H1 (cell line): ENCODE measurements at regions not wholly inside any gene's neighbourhood (a gene's known extent, or its start where the extent isn't known, plus 50 kb on each side); places are given as distances from the start of the nearest gene placed in this dataset.

ENCODE experiments used
- CTCF ChIA-PET: fragments of 300-600 bp; sonication (Branson Sonifier 250); formaldehyde crosslinking; loops from one replicate; lab custom pipeline; 2021; ENCODE audit not compliant: partially characterized antibody; lab: Charles Lee
- POLR2A ChIA-PET: fragments of 300-600 bp; sonication (Branson Sonifier 250); formaldehyde crosslinking; loops from one replicate; lab custom pipeline; 2021; ENCODE audit warnings: inconsistent platforms; ENCODE audit not compliant: partially characterized antibody; lab: Charles Lee
- DNase-seq, 2 experiments: peaks; one replicate each; pipeline versions ENCODE4 v3.0.0 to v3.0.0-alpha.2; 2010 to 2022; ENCODE audit warnings: low spot score in 2 of 2, low read depth in 1 of 2, mixed read lengths in 1 of 2
- FAIRE-seq: peaks from 2 replicates; lab custom pipeline; 2011; peaks lifted over from hg19 to GRCh38; lab: Jason Lieb, UNC
- H2AFZ ChIP-seq: 2 replicates; pipeline ENCODE4 v1.8.1; 2012; ENCODE audit warnings: low read length, inconsistent platforms
- H2AK5ac ChIP-seq: 2 replicates; pipeline ENCODE4 v1.6.1; 2013; ENCODE audit warnings: low read depth, low read length
- H2BK120ac ChIP-seq: replicated peaks from 2 replicates; pipeline ENCODE3; 2013; ENCODE audit warnings: low read depth, low read length, inconsistent platforms
- H2BK12ac ChIP-seq: 2 replicates; pipeline ENCODE4 v1.6.1; 2013; ENCODE audit warnings: low read depth, low read length
- H2BK15ac ChIP-seq: 2 replicates; pipeline ENCODE4 v1.6.1; 2013; ENCODE audit warnings: low read length
- H2BK20ac ChIP-seq: 2 replicates; pipeline ENCODE4 v1.6.1; 2013; ENCODE audit warnings: low read length
- H2BK5ac ChIP-seq: 2 replicates; pipeline ENCODE4 v1.6.1; 2013; ENCODE audit warnings: low read depth, low read length
- H3K14ac ChIP-seq: 2 replicates; pipeline ENCODE4 v1.6.1; 2013; ENCODE audit warnings: inconsistent platforms; ENCODE audit not compliant: insufficient read length
- H3K18ac ChIP-seq: 2 replicates; pipeline ENCODE4 v1.6.1; 2013; ENCODE audit warnings: low read length; ENCODE audit errors: extremely low read depth
- H3K23ac ChIP-seq: 2 replicates; pipeline ENCODE4 v1.6.1; 2013; ENCODE audit warnings: inconsistent platforms; ENCODE audit not compliant: insufficient read length
- H3K23me2 ChIP-seq: 2 replicates; pipeline ENCODE4 v1.6.1; 2013; ENCODE audit warnings: low read depth, low read length
- H3K27ac ChIP-seq: 2 replicates; pipeline ENCODE4 v1.6.1; 2011; ENCODE audit warnings: low read depth, low read length, inconsistent platforms
- H3K27me3 ChIP-seq, 4 experiments: replicated peaks in 1 of 4; 1 replicate in 1 of 4; 2 replicates in 3 of 4; pipeline versions ENCODE4 v1.6.1 to v1.8.1; 2011 to 2013; ENCODE audit warnings: low read length in 3 of 4, mild to moderate bottlenecking in 3 of 4, inconsistent platforms in 2 of 4, mixed read lengths in 2 of 4, moderate library complexity in 1 of 4; ENCODE audit not compliant: control insufficient read depth in 3 of 4, insufficient read depth in 3 of 4; ENCODE audit errors: extremely low read depth in 1 of 4
- H3K36me3 ChIP-seq, 4 experiments: 2 replicates each; pipeline versions ENCODE4 v1.6.1 to v1.8.1; 2011 to 2013; ENCODE audit warnings: mild to moderate bottlenecking in 4 of 4, low read length in 3 of 4, moderate library complexity in 2 of 4, control low read depth in 1 of 4, inconsistent platforms in 1 of 4; ENCODE audit not compliant: insufficient read depth in 4 of 4, control insufficient read depth in 2 of 4
- H3K4ac ChIP-seq: replicated peaks from 2 replicates; pipeline ENCODE3; 2013; ENCODE audit warnings: low read length, low read depth, mixed read lengths, inconsistent platforms; ENCODE audit not compliant: insufficient read length
- H3K4me1 ChIP-seq, 4 experiments: replicated peaks in 1 of 4; 1 replicate in 1 of 4; 2 replicates in 3 of 4; pipeline versions ENCODE4 v1.6.1 to v1.8.1; 2011 to 2013; ENCODE audit warnings: low read length in 3 of 4, inconsistent platforms in 2 of 4, mixed read lengths in 1 of 4; ENCODE audit not compliant: insufficient read depth in 4 of 4, control insufficient read depth in 3 of 4
- H3K4me2 ChIP-seq, 2 experiments: 2 replicates each; pipeline versions ENCODE4 v1.6.1 to v1.8.1; 2011 to 2013; ENCODE audit warnings: low read depth in 2 of 2, low read length in 2 of 2, control low read depth in 1 of 2, inconsistent platforms in 1 of 2, mild to moderate bottlenecking in 1 of 2; ENCODE audit not compliant: insufficient read depth in 1 of 2
- H3K4me3 ChIP-seq, 4 experiments: fragments of 200-600, 300-600 bp in 1 of 4; sonication (generic), shearing (Covaris generic), sonication (Bioruptor Twin) in 1 of 4; 2 replicates each; pipeline versions ENCODE4 v1.5.1 to v1.8.1; 2011 to 2016; ENCODE audit warnings: low read length in 4 of 4, low read depth in 3 of 4, control low read depth in 2 of 4, inconsistent platforms in 2 of 4, mild to moderate bottlenecking in 2 of 4, mixed read lengths in 1 of 4, moderate library complexity in 1 of 4; ENCODE audit not compliant: insufficient read depth in 2 of 4; ENCODE audit errors: extremely low read depth in 1 of 4
- H3K56ac ChIP-seq: replicated peaks from 2 replicates; pipeline ENCODE3; 2013; ENCODE audit warnings: low read depth, mild to moderate bottlenecking, mixed read lengths, low read length, inconsistent platforms; ENCODE audit not compliant: insufficient read length
- H3K79me1 ChIP-seq: 2 replicates; pipeline ENCODE4 v1.6.1; 2013; ENCODE audit warnings: low read depth, low read length, control low read depth
- H3K79me2 ChIP-seq, 2 experiments: 2 replicates each; pipeline versions ENCODE4 v1.6.1 to v1.8.1; 2012 to 2013; ENCODE audit warnings: low read length in 2 of 2, mild to moderate bottlenecking in 2 of 2, inconsistent platforms in 1 of 2; ENCODE audit not compliant: insufficient read depth in 2 of 2, control insufficient read depth in 1 of 2
- H3K9ac ChIP-seq, 4 experiments: replicated peaks in 1 of 4; 1 replicate in 1 of 4; 2 replicates in 3 of 4; pipeline versions ENCODE4 v1.6.1 to v1.8.1; 2011 to 2013; ENCODE audit warnings: low read depth in 3 of 4, low read length in 3 of 4, control low read depth in 2 of 4, mild to moderate bottlenecking in 2 of 4, moderate library complexity in 2 of 4, inconsistent platforms in 1 of 4; ENCODE audit errors: extremely low read depth in 1 of 4
- H3K9me3 ChIP-seq, 2 experiments: 2 replicates each; pipeline versions ENCODE4 v1.6.1 to v1.8.1; 2012 to 2013; ENCODE audit warnings: mild to moderate bottlenecking in 2 of 2, moderate library complexity in 2 of 2, control low read depth in 1 of 2, inconsistent platforms in 1 of 2, low read depth in 1 of 2, low read length in 1 of 2, mixed read lengths in 1 of 2; ENCODE audit not compliant: insufficient read depth in 2 of 2
- H4K20me1 ChIP-seq, 2 experiments: replicated peaks in 1 of 2; 2 replicates each; pipeline versions ENCODE3 to v1.8.1; 2011 to 2013; ENCODE audit warnings: inconsistent platforms in 2 of 2, low read length in 2 of 2, mild to moderate bottlenecking in 1 of 2; ENCODE audit not compliant: insufficient read depth in 2 of 2, control insufficient read depth in 1 of 2
- H4K5ac ChIP-seq: 2 replicates; pipeline ENCODE4 v1.6.1; 2013; ENCODE audit warnings: low read length, low read depth, mixed read lengths, inconsistent platforms; ENCODE audit not compliant: insufficient read length
- H4K8ac ChIP-seq: 2 replicates; pipeline ENCODE4 v1.8.0; 2013; ENCODE audit warnings: mild to moderate bottlenecking, moderate library complexity, low read length, inconsistent platforms; ENCODE audit not compliant: insufficient read depth; ENCODE audit errors: extremely low read depth
- H4K91ac ChIP-seq: replicated peaks from 2 replicates; pipeline ENCODE3; 2013; ENCODE audit warnings: low read length, mixed read lengths, inconsistent platforms; ENCODE audit not compliant: insufficient read length
- CHD1 ChIP-seq: IDR thresholded peaks from 2 replicates; pipeline ENCODE4 v1.6.1; 2012; ENCODE audit warnings: low read depth, low read length, improper control_type of control experiment
- EZH2 ChIP-seq: fragments of 200-600 bp; sonication (generic); IDR thresholded peaks from 2 replicates; pipeline ENCODE4 v1.7.1; 2012; ENCODE audit warnings: low read depth, mild to moderate bottlenecking, moderate library complexity, low read length, inconsistent platforms; ENCODE audit not compliant: severe bottlenecking
- KDM1A ChIP-seq: fragments of 200-600, 300-600 bp; sonication (generic); IDR thresholded peaks from 2 replicates; pipeline ENCODE4 v1.7.1; 2016; ENCODE audit warnings: mild to moderate bottlenecking, low read length, borderline replicate concordance
- KDM4A ChIP-seq: IDR thresholded peaks from one replicate; pipeline ENCODE4 v1.7.1; 2012; ENCODE audit warnings: low read depth, mild to moderate bottlenecking, moderate library complexity, low read length, inconsistent platforms; ENCODE audit not compliant: severe bottlenecking
- MAFK ChIP-seq: IDR thresholded peaks from 2 replicates; pipeline ENCODE4 v1.6.1; 2012; ENCODE audit warnings: low read depth, mild to moderate bottlenecking, improper control_type of control experiment, low read length
- NRF1 ChIP-seq: IDR thresholded peaks from 2 replicates; pipeline ENCODE4 v1.6.1; 2011; ENCODE audit warnings: mild to moderate bottlenecking, low read depth, low read length, improper control_type of control experiment
- POU5F1 ChIP-seq: IDR thresholded peaks from 2 replicates; pipeline ENCODE4 v1.6.1; 2011; ENCODE audit warnings: low read depth, mild to moderate bottlenecking, low read length, moderate library complexity
- RAD21 ChIP-seq, 2 experiments: IDR thresholded peaks in 1 of 2; conservative IDR thresholded peaks in 1 of 2; 2 replicates each; pipeline ENCODE4 v1.6.1; 2011; ENCODE audit warnings: low read depth in 2 of 2, low read length in 2 of 2, improper control_type of control experiment in 1 of 2, inconsistent platforms in 1 of 2, mild to moderate bottlenecking in 1 of 2, moderate library complexity in 1 of 2
- SP4 ChIP-seq: IDR thresholded peaks from 2 replicates; pipeline ENCODE4 v1.6.1; 2012; ENCODE audit warnings: low read length, inconsistent platforms
- YY1 ChIP-seq: IDR thresholded peaks from 2 replicates; pipeline ENCODE4 v1.6.1; 2011; ENCODE audit warnings: low read depth, mild to moderate bottlenecking, low read length
- whole genome bisulfite sequencing, 2 experiments: shearing (Covaris generic) in 1 of 2; methylation state at CpG; one replicate each; pipeline versions ENCODE4 v1.1.6 to v1.1.7; 2013 to 2015; ENCODE audit warnings: low lambda C conversion rate in 2 of 2, mixed read lengths in 2 of 2, inconsistent platforms in 1 of 2, low coverage in 1 of 2, missing lambda C conversion rate in 1 of 2; ENCODE audit not compliant: insufficient replicate concordance in 2 of 2, insufficient coverage in 1 of 2, insufficient read length in 1 of 2; ENCODE audit errors: extremely low coverage in 1 of 2, missing lambda C conversion rate in 1 of 2; 5-methylcytosine and 5-hydroxymethylcytosine counted together

DNA sequence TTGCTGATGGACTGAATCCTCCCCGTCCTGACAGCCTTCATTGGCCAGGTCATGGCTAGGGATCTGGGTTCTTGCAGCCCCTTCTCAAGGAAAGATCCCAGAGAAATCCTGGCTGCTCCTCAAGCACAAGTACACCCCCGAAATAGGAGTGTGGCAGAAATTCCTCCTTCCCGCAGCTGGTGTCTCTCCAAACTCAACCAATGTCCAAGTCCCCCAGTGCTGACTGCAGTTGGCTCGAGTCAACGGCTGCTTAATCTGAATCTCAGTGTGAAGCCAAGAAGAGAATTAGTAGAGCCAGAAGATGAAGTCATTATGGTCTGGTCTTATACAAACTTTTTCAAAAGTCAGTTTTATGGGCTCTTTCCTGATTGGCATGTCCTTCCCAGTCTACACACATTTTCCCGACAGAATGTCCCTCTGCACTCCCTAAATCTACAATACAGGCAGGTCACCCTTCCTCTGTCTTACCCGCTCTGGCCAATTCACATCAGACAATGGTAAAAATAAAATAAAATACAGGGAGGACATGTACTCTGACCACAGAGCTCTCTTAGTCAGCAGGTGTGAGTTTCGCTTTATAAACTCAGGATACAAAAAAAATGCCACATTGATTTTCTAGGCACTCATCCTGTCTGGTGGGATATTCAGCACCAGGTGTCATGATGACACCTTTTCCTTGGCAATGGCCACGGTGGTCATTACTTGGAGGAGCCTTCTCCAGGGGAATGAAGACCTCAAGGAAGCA, 76.9 kb upstream of the PAPOLG start:
- Histone ChIP-seq H3K23ac (no peak overlapping the region), H4K8ac (0 out of 2 replicates have a peak overlapping the region, but pooled peaks have one; percentile 18), H4K5ac (no peak overlapping the region), H3K36me3 (no peaks in the 10 kb centered on the region), H3K27ac (no peak overlapping the region), H2BK5ac (no peak overlapping the region), H2AFZ (no peak overlapping the region), H3K4me1 (peaks cover 0 to 4% (median 3%) of the 10 kb centered on the region in 4 experiments; a peak in 3 of 7 replicates), H3K14ac (no peak overlapping the region), H3K4me2 (no peak overlapping the region), H3K9ac (no peak overlapping the region), H4K20me1 (no peaks in the 10 kb centered on the region)
- ChIA-PET POLR2A (no interaction called here), CTCF (interaction anchor here (1.0 to 1.5 kb wide), 2 partner anchors 11 to 28 kb away, joined by 3 read pairs; no protein-coding TSS in a partner anchor)
- FAIRE-seq = no peak
- TF ChIP-seq KDM1A = no peak
- TF ChIP-seq EZH2 = no peak
- no peak for TF ChIP-seq YY1
- TF ChIP-seq MAFK = no peak
- TF ChIP-seq SP4 = no peak
- no peak for TF ChIP-seq NRF1
- no peak for TF ChIP-seq CHD1
- no peak for TF ChIP-seq RAD21 (IDR thresholded peaks at IDR 0.05 in 1 of 2, conservative IDR thresholded peaks at IDR 0.05 in 1 of 2; ENCODE audit: low read depth in 2 of 2, low read length in 2 of 2)
- TF ChIP-seq POU5F1 = no peak
- TF ChIP-seq KDM4A = no peak
- TF ChIP-seq, all 59 proteins: peak for 0
- H2BK12ac ChIP-seq = no peak overlapping the region
- H3K79me2 ChIP-seq = no peaks in the 10 kb centered on the region
- H3K4ac ChIP-seq = no peak overlapping the region
- no peak overlapping the region for H2BK15ac ChIP-seq
- H3K4me3 ChIP-seq = no peak overlapping the region
- H3K23me2 ChIP-seq = no peaks in the 10 kb centered on the region; the same call in 1 of the 2 replicates
- no peak overlapping the region for H2BK120ac ChIP-seq
- H3K79me1 ChIP-seq = no peaks in the 10 kb centered on the region
- H4K91ac ChIP-seq = no peak overlapping the region
- no peak overlapping the region for H2BK20ac ChIP-seq
- 95% methylated on average over 9 of the region's 9 CpGs; no CpG with 5 or more reads in 1 of the 2 experiments for WGBS, 2 experiments
- H3K56ac ChIP-seq = no peak overlapping the region
- no peak overlapping the region for H3K18ac ChIP-seq
- H2AK5ac ChIP-seq = no peak overlapping the region
- no peaks in the 10 kb centered on the region for H3K9me3 ChIP-seq
- no peak for DNase-seq
- H3K27me3 ChIP-seq = no peaks in the 10 kb centered on the region
